Peyer's patch (tissue), 4 donors: ENCODE measurements at regions not wholly inside any gene's neighbourhood (a gene's known extent, or its start where the extent isn't known, plus 50 kb on each side); places are given as distances from the start of the nearest gene placed in this dataset.

Source experiments
- POLR2A ChIP-seq, 2 donors: fragments of 450-650 bp; IDR thresholded peaks; one replicate each; pipeline ENCODE4 v1.5.1; 2017; ENCODE audit warnings: antibody characterized with exemption in 2 of 2, mild to moderate bottlenecking in 2 of 2, moderate library complexity in 2 of 2
- TF ChIP-seq, protein P1 (sequence below), 6 experiments: fragments of 450-650 bp in 4 of 6; fragments of 200-600 bp in 2 of 6; sonication (generic) in 1 of 6; IDR thresholded peaks; one replicate each; pipeline ENCODE4 v1.5.1; 2017 to 2019; ENCODE audit warnings: antibody characterized with exemption in 6 of 6, mild to moderate bottlenecking in 3 of 6, moderate library complexity in 1 of 6

DNA sequence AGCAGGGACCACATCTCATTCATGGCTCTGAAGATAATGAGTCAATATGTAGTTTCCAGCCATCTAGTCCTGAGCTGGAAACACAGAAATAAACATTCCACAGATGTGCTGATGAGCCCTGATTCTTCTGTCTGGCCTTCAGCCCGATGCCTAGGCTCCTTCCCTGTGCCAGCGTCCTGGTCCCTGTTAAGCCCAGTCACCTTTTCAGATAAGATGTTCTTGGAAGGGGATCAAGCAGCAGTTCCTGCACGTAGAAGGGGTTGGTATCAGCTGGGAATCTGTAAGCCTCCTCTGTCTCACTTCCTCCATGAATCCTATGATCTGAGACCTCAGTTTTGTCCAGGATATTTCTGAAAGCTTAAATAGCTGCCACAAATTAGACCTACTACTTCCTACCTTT is 149.3 kb downstream of the TTC32 start:
- TF ChIP-seq, protein P1, sequence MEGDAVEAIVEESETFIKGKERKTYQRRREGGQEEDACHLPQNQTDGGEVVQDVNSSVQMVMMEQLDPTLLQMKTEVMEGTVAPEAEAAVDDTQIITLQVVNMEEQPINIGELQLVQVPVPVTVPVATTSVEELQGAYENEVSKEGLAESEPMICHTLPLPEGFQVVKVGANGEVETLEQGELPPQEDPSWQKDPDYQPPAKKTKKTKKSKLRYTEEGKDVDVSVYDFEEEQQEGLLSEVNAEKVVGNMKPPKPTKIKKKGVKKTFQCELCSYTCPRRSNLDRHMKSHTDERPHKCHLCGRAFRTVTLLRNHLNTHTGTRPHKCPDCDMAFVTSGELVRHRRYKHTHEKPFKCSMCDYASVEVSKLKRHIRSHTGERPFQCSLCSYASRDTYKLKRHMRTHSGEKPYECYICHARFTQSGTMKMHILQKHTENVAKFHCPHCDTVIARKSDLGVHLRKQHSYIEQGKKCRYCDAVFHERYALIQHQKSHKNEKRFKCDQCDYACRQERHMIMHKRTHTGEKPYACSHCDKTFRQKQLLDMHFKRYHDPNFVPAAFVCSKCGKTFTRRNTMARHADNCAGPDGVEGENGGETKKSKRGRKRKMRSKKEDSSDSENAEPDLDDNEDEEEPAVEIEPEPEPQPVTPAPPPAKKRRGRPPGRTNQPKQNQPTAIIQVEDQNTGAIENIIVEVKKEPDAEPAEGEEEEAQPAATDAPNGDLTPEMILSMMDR (IDR thresholded peaks at IDR 0.05) = no peak
- TF ChIP-seq POLR2A (IDR thresholded peaks at IDR 0.05) = no peak
